HepG2 (cell line): ENCODE measurements at regions not wholly inside any gene's neighbourhood (a gene's known extent, or its start where the extent isn't known, plus 50 kb on each side); places are given as distances from the start of the nearest gene placed in this dataset.
A peak's percentile ranks its signal among the peaks of the same experiment; 100 is the strongest.

Experiments
- CHD2 ChIP-seq: IDR thresholded peaks from 2 replicates; pipeline ENCODE4 v1.6.1; 2011; ENCODE audit warnings: low read depth, low read length, improper control_type of control experiment
- FOXJ3 ChIP-seq: sonication (generic); formaldehyde crosslinking; IDR thresholded peaks from 2 replicates; pipeline ENCODE4 v1.4.0; 2020; ENCODE audit warnings: missing genetic modification reagents, mild to moderate bottlenecking, borderline replicate concordance
- IRX3 ChIP-seq: sonication (generic); formaldehyde crosslinking; IDR thresholded peaks from 2 replicates; pipeline ENCODE4 v1.8.1; 2023; ENCODE audit warnings: mild to moderate bottlenecking, low read depth, missing genetic modification reagents, borderline replicate concordance
- JUND ChIP-seq: sonication (generic); formaldehyde crosslinking; IDR thresholded peaks from 2 replicates; pipeline ENCODE4 v1.8.0; 2022; ENCODE audit warnings: mild to moderate bottlenecking, missing genetic modification reagents
- MED13 ChIP-seq: sonication (generic); formaldehyde crosslinking; IDR thresholded peaks from 2 replicates; pipeline ENCODE4 v1.5.0; 2020; ENCODE audit warnings: missing genetic modification reagents
- NFYC ChIP-seq: IDR thresholded peaks from 2 replicates; pipeline ENCODE4 v1.6.1; 2016; ENCODE audit warnings: missing genetic modification reagents, missing compliant biosample characterization
- PAXIP1 ChIP-seq: sonication (generic); formaldehyde crosslinking; conservative IDR thresholded peaks from 2 replicates; pipeline ENCODE4 v1.4.0; 2020; ENCODE audit warnings: mild to moderate bottlenecking, missing genetic modification reagents, moderate library complexity
- YY1 ChIP-seq: IDR thresholded peaks from 2 replicates; pipeline ENCODE4 v1.6.1; 2011; ENCODE audit warnings: low read length, low read depth, moderate library complexity, mild to moderate bottlenecking; ENCODE audit not compliant: insufficient read depth, insufficient replicate concordance
- ZMAT3 ChIP-seq: sonication (generic); formaldehyde crosslinking; conservative IDR thresholded peaks from 2 replicates; pipeline ENCODE4 v1.7.0; 2021; ENCODE audit warnings: missing genetic modification reagents
- ZMAT5 ChIP-seq: sonication (generic); formaldehyde crosslinking; IDR thresholded peaks from 2 replicates; pipeline ENCODE4 v1.5.0; 2020; ENCODE audit warnings: mild to moderate bottlenecking, low read depth, missing genetic modification reagents, borderline replicate concordance
- ZNF609 ChIP-seq: sonication (generic); formaldehyde crosslinking; IDR thresholded peaks from 2 replicates; pipeline ENCODE4 v1.4.0; 2020; ENCODE audit warnings: mild to moderate bottlenecking, missing genetic modification reagents, borderline replicate concordance
- ZNF678 ChIP-seq: sonication (generic); formaldehyde crosslinking; IDR thresholded peaks from 2 replicates; pipeline ENCODE4 v1.4.0; 2020; ENCODE audit warnings: mild to moderate bottlenecking, missing genetic modification reagents
- ZNF775 ChIP-seq: sonication (generic); formaldehyde crosslinking; IDR thresholded peaks from 2 replicates; pipeline ENCODE4 v1.4.0; 2020; ENCODE audit warnings: missing genetic modification reagents, mild to moderate bottlenecking, moderate library complexity, borderline replicate concordance
- TF ChIP-seq, protein P1 (sequence below): IDR thresholded peaks from 2 replicates; pipeline ENCODE4 v1.6.1; 2016; ENCODE audit warnings: missing biosample characterization, missing genetic modification reagents, low read depth
- TF ChIP-seq, protein P2 (sequence below): sonication (generic); formaldehyde crosslinking; IDR thresholded peaks from 2 replicates; pipeline ENCODE4 v1.4.0; 2020; ENCODE audit warnings: missing genetic modification reagents
- TF ChIP-seq, protein P3 (sequence below): sonication (generic); formaldehyde crosslinking; IDR thresholded peaks from 2 replicates; pipeline ENCODE4 v1.4.0; 2020; ENCODE audit warnings: missing genetic modification reagents

DNA sequence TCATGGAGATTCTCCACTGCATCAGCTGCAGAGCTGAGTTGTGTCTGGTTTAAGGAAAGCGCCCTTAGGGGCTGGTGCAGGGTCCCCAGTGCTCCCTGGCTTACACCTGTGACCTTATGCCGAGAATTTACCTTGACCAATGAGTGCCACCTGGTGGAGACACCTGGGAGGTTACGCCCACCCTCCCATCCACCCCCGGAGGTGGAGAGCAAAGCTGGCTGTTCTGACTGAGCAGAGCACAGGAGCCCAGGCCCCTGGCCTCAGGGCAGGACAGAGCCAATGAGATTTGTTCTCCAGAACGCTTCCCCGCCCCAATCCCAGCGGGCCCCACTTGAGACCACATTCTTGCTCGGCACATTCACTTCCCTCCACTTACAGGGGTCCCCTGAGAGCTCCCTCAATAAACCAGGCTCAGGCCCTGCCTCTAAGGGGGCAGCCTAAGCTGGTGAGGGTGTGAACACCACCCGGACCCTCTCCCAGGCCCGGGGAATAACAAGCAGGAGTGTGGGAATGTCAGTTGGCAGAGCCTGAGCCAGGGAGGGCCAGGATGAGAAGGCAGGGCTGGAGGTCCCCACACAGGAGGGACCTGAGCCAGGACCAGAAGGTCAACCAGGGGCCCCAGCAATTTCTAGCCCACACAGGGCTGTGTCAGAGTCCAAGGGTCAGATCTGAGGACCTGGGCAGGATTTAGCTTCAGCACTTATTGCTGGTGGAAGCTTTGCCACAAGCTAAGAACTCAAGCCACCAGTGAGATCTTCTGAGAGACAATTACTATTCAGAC lies 117.1 kb downstream of the TPRA1 start (continued):
- TF ChIP-seq PAXIP1 (CRISPR knock-in tag) (peak; percentile 87), ZMAT3 (CRISPR knock-in tag) (no peak), ZNF609 (CRISPR knock-in tag) (no peak), ZNF775 (no peak), NFYC (CRISPR knock-in tag) (no peak), YY1 (no peak), CHD2 (no peak), IRX3 (CRISPR knock-in tag) (no peak), ZMAT5 (CRISPR knock-in tag) (no peak), FOXJ3 (CRISPR knock-in tag) (no peak), MED13 (no peak), ZNF678 (CRISPR knock-in tag) (no peak), JUND (no peak)
- TF ChIP-seq, protein P1, sequence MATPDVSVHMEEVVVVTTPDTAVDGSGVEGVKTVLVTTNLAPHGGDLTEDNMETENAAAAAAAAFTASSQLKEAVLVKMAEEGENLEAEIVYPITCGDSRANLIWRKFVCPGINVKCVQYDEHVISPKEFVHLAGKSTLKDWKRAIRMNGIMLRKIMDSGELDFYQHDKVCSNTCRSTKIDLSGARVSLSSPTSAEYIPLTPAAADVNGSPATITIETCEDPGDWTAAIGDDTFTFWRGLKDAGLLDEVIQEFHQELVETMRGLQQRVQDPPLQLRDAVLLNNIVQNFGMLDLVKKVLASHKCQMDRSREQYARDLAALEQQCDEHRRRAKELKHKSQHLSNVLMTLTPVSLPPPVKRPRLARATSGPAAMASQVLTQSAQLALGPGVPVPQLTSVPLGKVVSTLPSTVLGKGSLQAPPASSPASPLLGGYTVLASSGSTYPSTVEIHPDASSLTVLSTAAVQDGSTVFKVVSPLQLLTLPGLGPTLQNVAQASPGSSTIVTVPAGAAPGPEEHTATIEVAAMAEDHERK = no peak
- TF ChIP-seq, protein P2, sequence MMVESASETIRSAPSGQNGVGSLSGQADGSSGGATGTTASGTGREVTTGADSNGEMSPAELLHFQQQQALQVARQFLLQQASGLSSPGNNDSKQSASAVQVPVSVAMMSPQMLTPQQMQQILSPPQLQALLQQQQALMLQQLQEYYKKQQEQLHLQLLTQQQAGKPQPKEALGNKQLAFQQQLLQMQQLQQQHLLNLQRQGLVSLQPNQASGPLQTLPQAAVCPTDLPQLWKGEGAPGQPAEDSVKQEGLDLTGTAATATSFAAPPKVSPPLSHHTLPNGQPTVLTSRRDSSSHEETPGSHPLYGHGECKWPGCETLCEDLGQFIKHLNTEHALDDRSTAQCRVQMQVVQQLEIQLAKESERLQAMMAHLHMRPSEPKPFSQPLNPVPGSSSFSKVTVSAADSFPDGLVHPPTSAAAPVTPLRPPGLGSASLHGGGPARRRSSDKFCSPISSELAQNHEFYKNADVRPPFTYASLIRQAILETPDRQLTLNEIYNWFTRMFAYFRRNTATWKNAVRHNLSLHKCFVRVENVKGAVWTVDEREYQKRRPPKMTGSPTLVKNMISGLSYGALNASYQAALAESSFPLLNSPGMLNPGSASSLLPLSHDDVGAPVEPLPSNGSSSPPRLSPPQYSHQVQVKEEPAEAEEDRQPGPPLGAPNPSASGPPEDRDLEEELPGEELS = no peak
- TF ChIP-seq, protein P3, sequence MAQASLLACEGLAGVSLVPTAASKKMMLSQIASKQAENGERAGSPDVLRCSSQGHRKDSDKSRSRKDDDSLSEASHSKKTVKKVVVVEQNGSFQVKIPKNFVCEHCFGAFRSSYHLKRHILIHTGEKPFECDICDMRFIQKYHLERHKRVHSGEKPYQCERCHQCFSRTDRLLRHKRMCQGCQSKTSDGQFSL (CRISPR knock-in tag) = no peak
